Astrocyte of the cerebellum (primary cell): ENCODE measurements at regions not wholly inside any gene's neighbourhood (a gene's known extent, or its start where the extent isn't known, plus 50 kb on each side); places are given as distances from the start of the nearest gene placed in this dataset.

ENCODE experiments used
- DNase-seq: peaks from one replicate; pipeline ENCODE4 v3.0.0-alpha.2; 2011; ENCODE audit warnings: low read depth
- H3K4me3 ChIP-seq: 2 replicates; pipeline ENCODE4 v1.5.1; 2011; ENCODE audit warnings: mild to moderate bottlenecking, low read depth, low read length, moderate library complexity
- CTCF ChIP-seq: IDR thresholded peaks from 2 replicates; pipeline ENCODE4 v1.5.1; 2012; ENCODE audit warnings: low read length, low read depth, moderate library complexity, mild to moderate bottlenecking; ENCODE audit errors: missing control alignments
- in situ Hi-C: cut with HindIII; loops from 2 replicates; pipeline ENCODE4 v1.10.0; 2017; ENCODE audit warnings: low sequenced_read_pairs

GRCh38 chr6:106765496-106765895 lies 136.1 kb downstream of the QRSL1 start:
- no peak for TF ChIP-seq CTCF
- in situ Hi-C loops = no loop called here
- DNase-seq = no peak
- H3K4me3 ChIP-seq = no peak overlapping the region

- in situ Hi-C loops = no loop called here
- DNase-seq = no peak
- no peak for TF ChIP-seq CTCF
- no peak overlapping the region for H3K4me3 ChIP-seq
Measured at GRCh38 chr6:106764353-106764980, 135.1 kb downstream of the QRSL1 start.

DNA sequence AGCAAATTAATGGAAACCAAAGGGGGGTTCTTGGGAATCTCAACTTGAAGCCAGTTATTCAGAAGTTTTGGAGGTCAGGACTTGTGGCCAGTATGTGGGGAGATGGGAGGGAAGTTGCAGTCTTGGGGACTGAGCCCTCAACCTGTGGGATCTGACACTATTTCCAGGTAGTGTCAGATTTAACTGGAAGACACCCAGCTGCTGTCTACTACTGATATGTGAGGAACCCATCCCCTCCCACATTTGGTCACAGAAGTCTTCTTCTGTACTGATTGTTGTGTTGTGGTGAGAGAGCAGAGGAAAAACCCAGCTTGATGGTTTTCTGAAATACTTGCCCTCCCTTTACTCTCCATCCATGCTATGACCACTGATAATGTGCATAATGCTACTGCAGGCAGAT lies 134.0 kb downstream of the QRSL1 start:
- in situ Hi-C loops = no loop called here
- TF ChIP-seq CTCF = no peak
- no peak overlapping the region for H3K4me3 ChIP-seq
- no peak for DNase-seq

GRCh38 chr6:106761160-106761559 lies 131.8 kb downstream of the QRSL1 start:
- in situ Hi-C loops = no loop called here
- DNase-seq = no peak
- TF ChIP-seq CTCF = no peak
- no peak overlapping the region for H3K4me3 ChIP-seq

GRCh38 chr6:106759112-106759511 lies 129.7 kb downstream of the QRSL1 start:
- H3K4me3 ChIP-seq = no peak overlapping the region
- no peak for DNase-seq
- in situ Hi-C loops = no loop called here
- TF ChIP-seq CTCF = no peak

DNA sequence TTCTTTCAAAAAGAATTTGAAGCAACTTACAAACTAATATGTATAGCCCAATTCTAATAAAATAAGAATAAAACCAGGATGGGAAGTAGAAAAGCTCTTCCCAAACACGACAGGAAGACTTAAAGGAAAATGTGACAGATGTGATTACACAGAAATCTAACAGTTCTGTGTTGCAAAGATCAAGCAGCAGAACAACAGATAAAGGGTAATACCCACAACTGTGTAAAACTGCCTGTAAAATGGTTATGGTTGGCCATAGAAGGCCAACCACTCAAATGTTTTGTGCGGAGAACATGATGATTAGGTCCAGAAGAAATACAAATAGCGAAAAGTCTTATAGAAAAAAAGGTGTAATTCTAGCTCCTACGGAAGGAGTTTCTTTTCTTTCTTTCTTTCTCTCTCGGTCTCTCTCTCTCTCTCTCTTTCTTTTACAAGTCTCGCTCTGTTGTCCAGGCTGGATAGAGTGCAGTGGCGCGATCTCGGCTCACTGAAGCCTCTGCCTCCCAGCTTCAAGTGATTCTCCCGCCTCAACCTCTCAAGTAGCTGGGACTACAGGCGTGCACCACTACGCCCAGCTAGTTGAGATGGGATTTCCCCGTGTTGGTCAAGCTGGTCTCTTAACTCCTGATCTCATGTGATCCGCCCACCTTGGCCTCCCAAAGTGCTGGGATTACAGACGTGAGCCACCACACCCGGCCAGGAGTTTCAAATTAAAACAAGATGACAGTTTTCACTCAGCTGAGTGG lies 128.5 kb downstream of the QRSL1 start:
- DNase-seq = no peak
- TF ChIP-seq CTCF = no peak
- in situ Hi-C loops = no loop called here
- no peak overlapping the region for H3K4me3 ChIP-seq
